Activated T-cell treated with anti-CD3 and anti-CD28 coated beads, Interleukin-2, amount 50 U/mL, for 72 hours (primary cell): ENCODE measurements at regions not wholly inside any gene's neighbourhood (a gene's known extent, or its start where the extent isn't known, plus 50 kb on each side); places are given as distances from the start of the nearest gene placed in this dataset.

Experiments
- ATAC-seq, 2 donors: fragments of 150-1000 bp; cut with Tn5 transposase; replicated peaks in 1 of 2; 2 replicates each; pipeline ENCODE4 v1.10.0; 2021; ENCODE audit warnings: moderate library complexity in 2 of 2, mild to moderate bottlenecking in 1 of 2
- DNase-seq, 2 donors: peaks; one replicate each; pipeline ENCODE4 v3.0.0; 2021 to 2022; ENCODE audit warnings: mixed read lengths in 1 of 2
- H3K27ac Mint-ChIP-seq: one replicate; pipeline ENCODE4 v1.8.0; 2022; ENCODE audit warnings: mild to moderate bottlenecking, moderate library complexity, mixed read lengths
- H3K27me3 Mint-ChIP-seq: one replicate; pipeline ENCODE4 v1.8.0; 2022; ENCODE audit warnings: low read depth, mixed read lengths
- H3K36me3 Mint-ChIP-seq, 2 donors: one replicate each; pipeline ENCODE4 v1.8.0; 2022; ENCODE audit warnings: mixed read lengths in 2 of 2, mild to moderate bottlenecking in 1 of 2; ENCODE audit not compliant: insufficient read depth in 2 of 2
- H3K4me1 Mint-ChIP-seq: one replicate; pipeline ENCODE4 v1.8.0; 2022; ENCODE audit warnings: low read depth, mixed read lengths
- H3K4me3 Mint-ChIP-seq, 2 donors: one replicate each; pipeline ENCODE4 v1.8.0; 2022; ENCODE audit warnings: mild to moderate bottlenecking in 2 of 2, mixed read lengths in 2 of 2, moderate library complexity in 2 of 2
- H3K9me3 Mint-ChIP-seq, 2 donors: one replicate each; pipeline ENCODE4 v1.8.0; 2022; ENCODE audit warnings: mixed read lengths in 2 of 2

DNA sequence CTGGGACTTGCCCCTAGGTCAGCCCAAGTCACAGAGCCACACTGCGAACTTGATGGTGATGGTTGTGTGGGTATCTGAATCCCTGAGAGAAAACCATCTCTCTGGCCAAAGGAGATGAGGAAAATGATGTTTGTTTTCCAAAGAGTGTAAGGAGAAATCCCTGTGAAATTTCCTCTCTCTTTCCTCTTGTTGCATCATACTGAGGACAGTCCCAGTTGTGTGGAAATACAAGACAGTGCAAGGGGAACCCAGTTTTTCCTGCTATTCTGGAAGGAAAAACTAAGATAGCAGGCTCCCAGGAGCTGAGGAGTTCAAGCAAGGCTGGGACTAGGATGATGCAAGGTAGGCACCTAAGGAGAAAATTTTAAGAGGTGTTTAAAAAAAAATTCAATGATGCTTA lies 86.8 kb upstream of the TOM1L1 start:
- Mint-ChIP-seq H3K27me3 (no peaks in the 10 kb centered on the region), H3K36me3 (no peaks in the 10 kb centered on the region), H3K9me3 (no peaks in the 10 kb centered on the region), H3K27ac (no peak overlapping the region), H3K4me1 (no peaks in the 10 kb centered on the region), H3K4me3 (no peak overlapping the region)
- no peak for ATAC-seq
- DNase-seq, result no peak

DNA sequence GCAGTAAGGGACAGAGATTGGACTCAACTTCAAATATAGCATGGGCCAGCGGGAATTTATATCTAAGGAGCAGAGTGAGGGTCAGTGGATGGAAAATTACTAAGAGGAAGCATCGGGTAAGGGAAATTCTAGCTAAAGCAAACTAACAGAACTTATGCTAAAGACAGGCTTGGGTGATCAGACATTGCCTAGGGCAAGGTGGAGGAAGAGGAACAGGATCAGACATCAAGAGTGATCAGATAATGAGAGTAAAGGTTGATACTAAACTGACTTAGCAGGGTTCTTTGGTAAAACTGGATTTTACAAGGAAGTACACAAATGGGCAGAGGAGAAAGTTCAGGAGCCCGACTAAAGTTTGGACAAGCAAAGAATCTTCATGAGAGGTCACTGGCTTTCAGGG lies 86.3 kb upstream of the TOM1L1 start:
- ATAC-seq, result no peak
- no peak for DNase-seq
- H3K4me1 Mint-ChIP-seq, result no peaks in the 10 kb centered on the region
- H3K4me3 Mint-ChIP-seq, result no peak overlapping the region
- no peaks in the 10 kb centered on the region for H3K27me3 Mint-ChIP-seq
- no peaks in the 10 kb centered on the region for H3K9me3 Mint-ChIP-seq
- H3K27ac Mint-ChIP-seq, result no peak overlapping the region
- no peaks in the 10 kb centered on the region for H3K36me3 Mint-ChIP-seq

DNA sequence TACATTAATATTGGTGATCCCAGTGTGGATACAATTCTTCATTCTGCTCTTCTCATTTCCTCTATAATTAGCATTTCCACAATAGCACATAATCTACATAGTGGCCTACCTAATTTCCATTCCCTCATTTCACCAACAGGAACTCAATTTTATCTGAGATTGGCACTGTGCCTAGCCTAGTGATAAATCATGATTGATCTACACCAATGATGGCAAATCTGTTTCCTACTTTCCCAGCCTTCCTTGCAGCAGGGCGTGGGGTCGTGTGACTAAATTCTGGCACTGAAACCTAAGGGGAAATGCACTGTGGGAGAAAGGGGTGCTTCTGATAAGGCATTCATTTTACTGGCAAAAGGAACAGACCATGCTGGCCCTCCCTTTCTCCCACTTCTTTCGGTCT lies 66.6 kb upstream of the TOM1L1 start:
- no peak overlapping the region for H3K27ac Mint-ChIP-seq
- DNase-seq, result no peak
- no peaks in the 10 kb centered on the region for H3K27me3 Mint-ChIP-seq
- no peak overlapping the region for H3K4me3 Mint-ChIP-seq
- ATAC-seq, result no peak
- no peaks in the 10 kb centered on the region for H3K9me3 Mint-ChIP-seq
- H3K36me3 Mint-ChIP-seq, result no peaks in the 10 kb centered on the region
- no peaks in the 10 kb centered on the region for H3K4me1 Mint-ChIP-seq

DNA sequence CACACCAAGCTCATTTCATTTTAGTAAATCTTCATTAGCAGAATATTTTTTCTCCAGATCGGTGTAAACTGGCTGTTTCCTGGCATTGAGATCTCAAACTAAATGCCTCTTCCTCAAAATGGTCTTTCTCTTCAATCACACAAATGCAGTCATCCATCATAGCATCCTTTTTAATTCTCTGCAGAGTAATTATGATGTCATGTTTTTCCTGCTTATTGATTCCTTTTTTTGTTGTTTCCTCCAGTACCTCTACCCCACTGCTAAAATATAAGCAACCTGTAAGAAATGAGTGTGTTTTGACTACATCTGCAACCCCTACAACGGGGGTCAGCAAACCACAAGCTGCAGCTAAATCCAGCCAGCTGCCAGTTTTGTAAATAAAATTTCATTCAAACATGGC lies 65.6 kb upstream of the TOM1L1 start:
- H3K36me3 Mint-ChIP-seq, result no peaks in the 10 kb centered on the region
- no peaks in the 10 kb centered on the region for H3K4me1 Mint-ChIP-seq
- no peak for DNase-seq
- no peak for ATAC-seq
- H3K9me3 Mint-ChIP-seq, result no peaks in the 10 kb centered on the region
- no peak overlapping the region for H3K4me3 Mint-ChIP-seq
- H3K27ac Mint-ChIP-seq, result no peak overlapping the region
- H3K27me3 Mint-ChIP-seq, result no peaks in the 10 kb centered on the region

DNA sequence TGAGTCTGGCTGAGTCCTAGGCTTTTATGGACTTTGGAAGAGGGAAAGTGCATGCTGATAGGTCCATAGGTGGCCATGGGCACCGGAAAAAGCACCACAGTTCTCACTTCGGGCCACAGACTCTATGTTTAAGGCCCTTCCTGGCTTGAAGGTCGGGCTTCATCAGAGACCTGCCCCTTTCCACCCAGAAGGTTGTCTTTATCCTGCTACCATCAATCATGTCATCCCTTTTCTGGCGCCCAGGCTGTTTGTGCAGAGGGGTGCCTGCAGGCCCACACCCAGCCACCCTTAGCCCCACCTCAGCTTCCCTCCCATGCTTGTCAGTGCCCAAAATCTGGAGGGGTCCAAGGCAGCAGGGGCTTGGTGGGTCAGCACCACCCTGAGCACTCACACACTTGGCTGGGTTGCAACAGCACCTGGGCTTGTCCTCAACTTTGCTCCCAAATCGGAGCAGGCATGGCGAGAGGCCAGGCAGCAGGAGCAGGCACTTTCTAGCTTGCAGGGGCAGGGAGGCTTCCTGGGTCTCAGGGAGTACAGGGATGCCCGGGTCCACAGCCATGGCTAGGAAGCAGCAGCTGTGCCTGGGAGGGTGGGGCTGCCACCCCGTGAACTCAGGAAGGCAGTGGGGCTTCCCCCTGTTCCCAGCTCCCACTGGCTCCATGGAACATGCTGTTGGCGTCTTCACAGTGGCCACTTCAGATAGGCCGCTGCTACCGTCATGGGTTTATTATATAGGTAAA lies 63.8 kb upstream of the TOM1L1 start:
- Mint-ChIP-seq H3K36me3 (no peaks in the 10 kb centered on the region), H3K4me1 (no peaks in the 10 kb centered on the region), H3K27me3 (peaks cover 3% of the 10 kb centered on the region), H3K4me3 (no peak overlapping the region), H3K27ac (no peak overlapping the region), H3K9me3 (no peaks in the 10 kb centered on the region)
- DNase-seq, result no peak
- no peak for ATAC-seq

DNA sequence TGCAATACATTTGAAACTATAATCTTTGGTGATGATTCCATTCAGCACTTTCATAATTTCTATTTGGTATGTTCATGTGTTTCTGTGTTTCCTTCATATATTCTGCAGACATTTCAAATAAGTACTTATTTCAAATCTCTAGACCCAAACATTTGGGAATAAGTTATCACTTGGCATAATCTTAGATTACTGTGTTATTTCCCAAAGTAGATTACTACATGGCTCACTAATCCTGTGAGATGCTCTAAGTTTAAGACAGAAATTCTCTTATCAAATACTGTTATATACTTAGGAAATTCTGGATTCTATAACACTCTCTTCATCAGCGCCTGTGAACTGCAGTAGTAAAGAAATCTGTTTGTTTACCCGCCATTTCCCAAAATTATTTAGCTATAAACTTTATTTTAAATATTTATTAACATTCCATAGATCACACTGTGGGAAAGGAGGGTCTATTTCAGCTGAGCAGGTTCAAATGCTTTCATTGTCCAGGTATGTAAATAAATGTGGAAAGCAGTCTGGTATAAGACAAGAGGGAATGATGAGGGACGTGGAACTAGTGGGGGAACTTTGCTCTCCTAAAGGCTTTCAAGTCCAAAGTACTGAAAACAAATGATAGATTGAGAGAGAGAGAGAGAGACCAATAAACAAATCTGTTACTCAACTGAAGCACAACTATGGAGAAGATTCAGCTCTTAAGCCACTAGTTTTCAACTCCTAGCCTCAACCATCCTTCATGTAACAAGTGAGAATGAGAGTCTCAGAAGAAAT lies 61.8 kb upstream of the TOM1L1 start:
- no peaks in the 10 kb centered on the region for H3K36me3 Mint-ChIP-seq
- H3K27ac Mint-ChIP-seq, result no peak overlapping the region
- peaks cover 5% of the 10 kb centered on the region for H3K27me3 Mint-ChIP-seq
- no peaks in the 10 kb centered on the region for H3K9me3 Mint-ChIP-seq
- H3K4me3 Mint-ChIP-seq, result no peak overlapping the region
- DNase-seq (no peak), ATAC-seq (no peak)
- no peaks in the 10 kb centered on the region for H3K4me1 Mint-ChIP-seq

DNA sequence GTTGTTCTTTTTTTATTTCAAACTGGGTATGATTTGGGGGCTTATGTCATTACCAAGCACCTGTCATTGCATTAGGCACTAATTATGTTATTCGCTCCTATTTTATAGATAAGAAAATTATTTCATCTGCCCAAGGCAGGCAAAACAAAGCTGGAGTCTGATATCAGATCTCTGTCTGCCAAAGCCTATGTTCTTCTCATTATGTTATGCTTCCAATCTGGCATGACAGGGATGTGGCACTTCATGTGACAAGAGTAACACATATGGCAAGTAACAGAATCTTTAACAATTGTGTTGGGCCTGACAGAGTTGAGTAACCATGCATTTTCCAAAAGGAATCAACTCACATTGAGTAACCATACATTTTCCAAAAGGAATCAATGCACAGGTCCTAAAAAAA lies 61.2 kb upstream of the TOM1L1 start:
- Mint-ChIP-seq H3K36me3 (no peaks in the 10 kb centered on the region), H3K27me3 (peaks cover 5% of the 10 kb centered on the region), H3K27ac (no peak overlapping the region), H3K9me3 (no peaks in the 10 kb centered on the region), H3K4me3 (no peak overlapping the region), H3K4me1 (no peaks in the 10 kb centered on the region)
- no peak for ATAC-seq
- no peak for DNase-seq

DNA sequence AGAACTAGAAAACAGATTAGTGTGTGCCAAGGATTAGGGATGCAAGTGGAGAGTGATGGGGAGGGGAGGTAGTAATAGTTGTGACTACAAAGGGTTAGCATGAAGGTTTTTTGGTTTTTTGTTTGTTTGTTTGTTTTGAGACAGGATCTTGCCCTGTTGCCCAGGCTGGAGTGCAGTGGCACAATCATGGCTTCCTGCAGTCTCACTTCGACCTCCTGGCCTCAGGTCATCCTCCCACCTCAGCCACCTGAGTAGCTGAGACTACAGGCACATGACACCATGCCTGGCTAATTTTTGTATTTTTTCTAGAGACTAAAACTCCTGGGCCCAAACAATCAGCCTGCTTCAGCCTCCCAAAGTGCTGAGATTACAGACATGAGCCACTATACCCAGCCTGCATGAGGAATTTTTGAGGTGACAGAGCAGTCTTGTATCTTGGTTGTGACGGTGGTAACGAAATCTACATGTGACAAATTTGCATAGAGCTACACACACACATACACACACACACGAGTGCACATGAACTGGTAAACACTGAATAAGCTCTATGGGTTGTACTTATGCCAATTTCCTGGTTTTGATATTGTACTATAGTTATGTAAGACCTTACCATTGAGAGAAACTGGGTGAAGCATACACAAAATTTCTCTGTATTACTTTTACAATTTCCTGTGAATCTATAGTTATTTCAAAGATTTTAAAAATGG lies 59.6 kb upstream of the TOM1L1 start:
- Mint-ChIP-seq H3K27me3 (peaks cover 5% of the 10 kb centered on the region), H3K4me3 (no peak overlapping the region), H3K4me1 (no peaks in the 10 kb centered on the region), H3K36me3 (no peaks in the 10 kb centered on the region), H3K9me3 (no peaks in the 10 kb centered on the region), H3K27ac (no peak overlapping the region)
- DNase-seq, result no peak
- ATAC-seq, result no peak

DNA sequence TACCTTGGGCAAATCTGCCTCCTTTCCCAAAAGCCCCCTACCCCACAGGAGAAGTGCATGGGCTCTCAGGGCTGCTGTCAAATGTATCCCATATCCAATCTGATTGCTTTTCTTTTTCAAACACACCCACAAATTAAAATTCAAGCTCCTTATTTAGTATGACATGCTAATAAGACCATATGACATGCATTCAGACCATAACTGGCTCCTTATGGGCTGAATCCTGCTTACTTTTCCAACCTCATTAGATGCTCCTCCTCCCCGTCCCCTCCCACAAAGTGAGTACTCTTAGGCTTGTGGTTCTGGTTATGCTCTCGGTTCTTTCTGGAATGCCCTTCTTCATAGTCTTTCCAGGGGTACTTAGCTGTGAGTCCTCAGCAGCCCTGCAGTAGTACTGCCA lies 59.0 kb upstream of the TOM1L1 start:
- DNase-seq (no peak), ATAC-seq (no peak)
- H3K4me1 Mint-ChIP-seq, result no peaks in the 10 kb centered on the region
- no peaks in the 10 kb centered on the region for H3K36me3 Mint-ChIP-seq
- H3K4me3 Mint-ChIP-seq, result no peak overlapping the region
- no peaks in the 10 kb centered on the region for H3K9me3 Mint-ChIP-seq
- no peak overlapping the region for H3K27ac Mint-ChIP-seq
- H3K27me3 Mint-ChIP-seq, result peaks cover 5% of the 10 kb centered on the region

DNA sequence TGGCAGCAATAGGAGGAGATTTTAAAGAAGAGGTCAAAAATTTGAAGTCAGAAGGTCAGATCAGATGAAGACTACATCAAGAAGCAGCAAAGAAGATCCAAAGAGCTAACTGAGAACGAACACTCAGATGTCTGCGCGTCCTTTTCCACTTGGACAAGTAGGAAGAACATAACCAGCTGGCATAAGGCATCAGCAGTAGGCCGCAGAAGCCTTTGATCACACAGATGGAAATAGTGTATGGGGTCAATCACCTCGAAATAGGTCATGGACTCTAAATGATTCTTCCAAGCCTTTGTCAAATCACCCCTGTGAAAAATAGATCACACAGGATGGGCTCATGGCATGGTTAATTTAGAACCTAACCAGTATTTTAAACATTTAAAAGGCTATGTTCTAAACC lies 56.4 kb upstream of the TOM1L1 start:
- Mint-ChIP-seq H3K36me3 (no peaks in the 10 kb centered on the region), H3K27ac (no peak overlapping the region), H3K9me3 (no peaks in the 10 kb centered on the region), H3K4me1 (no peaks in the 10 kb centered on the region), H3K4me3 (no peak overlapping the region), H3K27me3 (peaks cover 5% of the 10 kb centered on the region)
- no peak for DNase-seq
- ATAC-seq, result no peak

DNA sequence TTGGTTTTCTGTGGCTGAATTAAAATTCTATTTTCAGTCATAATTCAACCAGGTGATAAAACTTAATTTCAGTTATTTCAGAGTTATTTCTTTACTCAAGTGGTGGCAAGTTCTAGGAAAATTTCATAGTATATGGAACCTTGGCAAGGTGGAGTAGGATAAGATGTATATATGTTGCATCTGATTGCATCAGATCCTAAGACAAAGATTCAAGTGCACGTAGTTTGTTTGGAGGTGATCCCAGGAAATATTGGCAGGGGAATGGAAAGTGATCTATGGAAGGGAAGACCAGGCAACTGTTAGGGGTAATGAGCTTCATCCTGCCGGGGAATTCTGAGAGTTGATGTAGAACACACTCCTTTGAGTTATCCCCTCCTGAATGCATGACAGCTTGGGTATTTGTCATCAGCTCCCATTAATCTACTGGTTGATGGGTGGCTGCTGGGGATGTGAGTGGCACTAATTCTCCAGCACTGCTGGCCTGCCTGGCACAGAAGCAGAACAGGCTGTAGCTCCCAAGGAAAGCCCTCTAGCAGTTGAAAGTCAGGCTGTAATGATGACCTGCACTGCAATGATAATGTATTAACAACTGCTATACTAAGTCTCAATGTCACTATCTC lies 52.2 kb upstream of the TOM1L1 start:
- ATAC-seq (no peak), DNase-seq (no peak)
- no peak overlapping the region for H3K4me3 Mint-ChIP-seq
- no peaks in the 10 kb centered on the region for H3K27me3 Mint-ChIP-seq
- no peaks in the 10 kb centered on the region for H3K36me3 Mint-ChIP-seq
- H3K27ac Mint-ChIP-seq, result peak overlapping the region; percentile 1
- no peaks in the 10 kb centered on the region for H3K9me3 Mint-ChIP-seq
- H3K4me1 Mint-ChIP-seq, result no peaks in the 10 kb centered on the region

DNA sequence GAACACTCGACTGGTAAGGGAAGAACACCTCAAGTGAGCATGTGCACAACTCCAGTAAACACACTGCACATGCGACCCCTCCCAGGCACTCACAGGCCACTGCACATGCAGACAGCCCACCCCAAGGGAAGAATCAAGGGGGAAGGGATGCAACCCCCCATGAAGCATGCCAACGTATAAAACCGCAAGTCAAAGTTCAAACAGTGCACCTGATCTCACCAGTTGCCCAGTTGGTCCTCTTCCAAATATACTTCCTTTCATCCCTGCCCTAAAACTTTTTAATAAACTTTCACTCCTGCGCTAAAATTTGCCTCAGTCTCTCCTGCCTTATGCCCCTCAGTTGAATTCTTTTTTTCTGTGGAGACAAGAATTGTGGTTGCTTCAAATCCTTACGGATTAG lies 51.0 kb upstream of the TOM1L1 start:
- no peaks in the 10 kb centered on the region for H3K36me3 Mint-ChIP-seq
- H3K27me3 Mint-ChIP-seq, result no peaks in the 10 kb centered on the region
- no peak overlapping the region for H3K27ac Mint-ChIP-seq
- ATAC-seq, result no peak
- H3K9me3 Mint-ChIP-seq, result no peaks in the 10 kb centered on the region
- no peaks in the 10 kb centered on the region for H3K4me1 Mint-ChIP-seq
- no peak overlapping the region for H3K4me3 Mint-ChIP-seq
- no peak for DNase-seq
